HL-60 (cell line): ENCODE measurements at regions not wholly inside any gene's neighbourhood (a gene's known extent, or its start where the extent isn't known, plus 50 kb on each side); places are given as distances from the start of the nearest gene placed in this dataset.

ENCODE experiments used
- DNase-seq, 2 experiments: peaks; one replicate each; pipeline ENCODE4 v3.0.0-alpha.2; 2010 to 2020; ENCODE audit warnings: low read depth in 1 of 2, low spot score in 1 of 2
- H3K27ac ChIP-seq: fragments of 250-450 bp; sonication (Bioruptor Pico); replicated peaks from 2 replicates; pipeline ENCODE4 v1.5.1; 2020; ENCODE audit warnings: mild to moderate bottlenecking, moderate library complexity
- H3K27me3 ChIP-seq: fragments of 250-450 bp; sonication (Bioruptor Pico); 2 replicates; pipeline ENCODE4 v1.5.1; 2021; ENCODE audit warnings: mild to moderate bottlenecking, moderate library complexity; ENCODE audit not compliant: insufficient read depth, poor library complexity, severe bottlenecking
- H3K4me3 ChIP-seq: replicated peaks from 2 replicates; pipeline ENCODE4 v1.5.1; 2011; ENCODE audit warnings: mild to moderate bottlenecking, control low read depth, low read length; ENCODE audit not compliant: insufficient read depth
- CTCF ChIP-seq: IDR thresholded peaks from one replicate; pipeline ENCODE4 v1.5.1; 2011; ENCODE audit warnings: low read length, control low read depth, inconsistent platforms; ENCODE audit not compliant: insufficient read depth
- GABPA ChIP-seq: IDR thresholded peaks from 2 replicates; pipeline ENCODE4 v1.6.1; 2012; ENCODE audit warnings: low read depth
- POLR2AphosphoS5 ChIP-seq: IDR thresholded peaks from 2 replicates; pipeline ENCODE4 v1.6.1; 2012; ENCODE audit warnings: low read depth
- REST ChIP-seq: IDR thresholded peaks from 2 replicates; pipeline ENCODE4 v1.6.1; 2012; ENCODE audit warnings: low read depth; ENCODE audit not compliant: insufficient replicate concordance
- SPI1 ChIP-seq: IDR thresholded peaks from 2 replicates; pipeline ENCODE4 v1.6.1; 2012; ENCODE audit warnings: low read depth, mild to moderate bottlenecking, borderline replicate concordance

- H3K4me3 ChIP-seq: no peak overlapping the region
- DNase-seq: no peak
- no peak overlapping the region for H3K27ac ChIP-seq
- TF ChIP-seq REST: no peak
- no peak for TF ChIP-seq CTCF
- TF ChIP-seq SPI1: no peak
- no peaks in the 10 kb centered on the region for H3K27me3 ChIP-seq
Measured at GRCh38 chr12:46526233-46526632, 153.7 kb upstream of the SLC38A2 start.

- DNase-seq: no peak
- TF ChIP-seq REST (no peak), SPI1 (no peak), POLR2AphosphoS5 (no peak), CTCF (no peak), GABPA (no peak)
- no peaks in the 10 kb centered on the region for H3K27me3 ChIP-seq
- no peak overlapping the region for H3K4me3 ChIP-seq
- no peak overlapping the region for H3K27ac ChIP-seq
Measured at GRCh38 chr12:46524778-46525177, 152.2 kb upstream of the SLC38A2 start.

- H3K27me3 ChIP-seq: no peaks in the 10 kb centered on the region
- H3K27ac ChIP-seq: no peak overlapping the region
- TF ChIP-seq CTCF: no peak
- TF ChIP-seq POLR2AphosphoS5: no peak
- TF ChIP-seq SPI1: no peak
- no peak for TF ChIP-seq GABPA
- TF ChIP-seq REST: no peak
- H3K4me3 ChIP-seq: no peak overlapping the region
- no peak for DNase-seq
Measured at GRCh38 chr12:46523863-46524770, 151.5 kb upstream of the SLC38A2 start.
